ENCODE measurements at regions not wholly inside any gene's neighbourhood (a gene's known extent, or its start where the extent isn't known, plus 50 kb on each side); places are given as distances from the start of the nearest gene placed in this dataset.

- no peaks in the 10 kb centered on the region for H3K4me1 ChIP-seq (ENCODE audit: control insufficient read depth, insufficient read depth, low read length)
- H3K27me3 ChIP-seq (ENCODE audit: control insufficient read depth, insufficient read depth, low read length): no peaks in the 10 kb centered on the region
- no peaks in the 10 kb centered on the region for H3K36me3 ChIP-seq (ENCODE audit: control insufficient read depth, insufficient read depth, low read length)
These were observed 223.9 kb upstream of the KLF4 start for GRCh38 chr9:107713470-107713869.

GRCh38 chr9:107712390-107712789, 222.8 kb upstream of the KLF4 start:
- no peaks in the 10 kb centered on the region for H3K27me3 ChIP-seq (ENCODE audit: control insufficient read depth, insufficient read depth, low read length)
- H3K4me1 ChIP-seq (ENCODE audit: control insufficient read depth, insufficient read depth, low read length): no peaks in the 10 kb centered on the region
- H3K9ac ChIP-seq (ENCODE audit: low read depth, low read length): no peak overlapping the region
- no peak overlapping the region for H3K4me3 ChIP-seq (ENCODE audit: low read depth, low read length)
- no peaks in the 10 kb centered on the region for H3K36me3 ChIP-seq (ENCODE audit: control insufficient read depth, insufficient read depth, low read length)
- no peaks in the 10 kb centered on the region for H3K9me3 ChIP-seq (ENCODE audit: control insufficient read depth, insufficient read depth, low read length)

More at GRCh38 chr9:107713470-107713869, 223.9 kb upstream of the KLF4 start:
- Histone ChIP-seq H3K9ac (ENCODE audit: low read depth, low read length) (no peak overlapping the region), H3K9me3 (ENCODE audit: control insufficient read depth, insufficient read depth, low read length) (no peaks in the 10 kb centered on the region), H3K4me3 (ENCODE audit: low read depth, low read length) (no peak overlapping the region)

GRCh38 chr9:107711542-107711941, 222.0 kb upstream of the KLF4 start:
- Histone ChIP-seq H3K4me1 (ENCODE audit: control insufficient read depth, insufficient read depth, low read length) (no peaks in the 10 kb centered on the region), H3K4me3 (ENCODE audit: low read depth, low read length) (no peak overlapping the region), H3K9ac (ENCODE audit: low read depth, low read length) (no peak overlapping the region), H3K9me3 (ENCODE audit: control insufficient read depth, insufficient read depth, low read length) (no peaks in the 10 kb centered on the region), H3K36me3 (ENCODE audit: control insufficient read depth, insufficient read depth, low read length) (no peaks in the 10 kb centered on the region), H3K27me3 (ENCODE audit: control insufficient read depth, insufficient read depth, low read length) (no peaks in the 10 kb centered on the region)

- no peaks in the 10 kb centered on the region for H3K27me3 ChIP-seq (ENCODE audit: control insufficient read depth, insufficient read depth, low read length)
- no peaks in the 10 kb centered on the region for H3K9me3 ChIP-seq (ENCODE audit: control insufficient read depth, insufficient read depth, low read length)
- no peaks in the 10 kb centered on the region for H3K36me3 ChIP-seq (ENCODE audit: control insufficient read depth, insufficient read depth, low read length)
- H3K4me3 ChIP-seq (ENCODE audit: low read depth, low read length): no peak overlapping the region
- H3K9ac ChIP-seq (ENCODE audit: low read depth, low read length): no peak overlapping the region
- H3K4me1 ChIP-seq (ENCODE audit: control insufficient read depth, insufficient read depth, low read length): no peaks in the 10 kb centered on the region
These were observed 221.4 kb upstream of the KLF4 start for GRCh38 chr9:107710953-107711352.

- no peak overlapping the region for H3K4me3 ChIP-seq (ENCODE audit: low read depth, low read length)
- no peaks in the 10 kb centered on the region for H3K4me1 ChIP-seq (ENCODE audit: control insufficient read depth, insufficient read depth, low read length)
- H3K9ac ChIP-seq (ENCODE audit: low read depth, low read length): no peak overlapping the region
- H3K36me3 ChIP-seq (ENCODE audit: control insufficient read depth, insufficient read depth, low read length): no peaks in the 10 kb centered on the region
- no peaks in the 10 kb centered on the region for H3K27me3 ChIP-seq (ENCODE audit: control insufficient read depth, insufficient read depth, low read length)
- no peaks in the 10 kb centered on the region for H3K9me3 ChIP-seq (ENCODE audit: control insufficient read depth, insufficient read depth, low read length)
These were observed 221.0 kb upstream of the KLF4 start for GRCh38 chr9:107710546-107710945.

- Histone ChIP-seq H3K36me3 (ENCODE audit: control insufficient read depth, insufficient read depth, low read length) (no peaks in the 10 kb centered on the region), H3K27me3 (ENCODE audit: control insufficient read depth, insufficient read depth, low read length) (no peaks in the 10 kb centered on the region), H3K9ac (ENCODE audit: low read depth, low read length) (no peak overlapping the region), H3K4me1 (ENCODE audit: control insufficient read depth, insufficient read depth, low read length) (no peaks in the 10 kb centered on the region), H3K4me3 (ENCODE audit: low read depth, low read length) (no peak overlapping the region), H3K9me3 (ENCODE audit: control insufficient read depth, insufficient read depth, low read length) (no peaks in the 10 kb centered on the region)
These were observed 219.2 kb upstream of the KLF4 start for GRCh38 chr9:107708791-107709190.

- H3K9me3 ChIP-seq (ENCODE audit: control insufficient read depth, insufficient read depth, low read length): no peaks in the 10 kb centered on the region
- no peaks in the 10 kb centered on the region for H3K36me3 ChIP-seq (ENCODE audit: control insufficient read depth, insufficient read depth, low read length)
- no peak overlapping the region for H3K9ac ChIP-seq (ENCODE audit: low read depth, low read length)
- no peaks in the 10 kb centered on the region for H3K27me3 ChIP-seq (ENCODE audit: control insufficient read depth, insufficient read depth, low read length)
- no peak overlapping the region for H3K4me3 ChIP-seq (ENCODE audit: low read depth, low read length)
- no peaks in the 10 kb centered on the region for H3K4me1 ChIP-seq (ENCODE audit: control insufficient read depth, insufficient read depth, low read length)
These were observed 218.4 kb upstream of the KLF4 start for GRCh38 chr9:107707915-107708441.

- Histone ChIP-seq H3K27me3 (ENCODE audit: control insufficient read depth, insufficient read depth, low read length) (no peaks in the 10 kb centered on the region), H3K4me1 (ENCODE audit: control insufficient read depth, insufficient read depth, low read length) (no peaks in the 10 kb centered on the region), H3K9ac (ENCODE audit: low read depth, low read length) (no peak overlapping the region), H3K9me3 (ENCODE audit: control insufficient read depth, insufficient read depth, low read length) (no peaks in the 10 kb centered on the region), H3K36me3 (ENCODE audit: control insufficient read depth, insufficient read depth, low read length) (no peaks in the 10 kb centered on the region), H3K4me3 (ENCODE audit: low read depth, low read length) (no peak overlapping the region)
These were observed 217.9 kb upstream of the KLF4 start for GRCh38 chr9:107707428-107707837.

GRCh38 chr9:107706701-107707427, 217.3 kb upstream of the KLF4 start:
- Histone ChIP-seq H3K9ac (ENCODE audit: low read depth, low read length) (no peak overlapping the region), H3K4me1 (ENCODE audit: control insufficient read depth, insufficient read depth, low read length) (no peaks in the 10 kb centered on the region), H3K9me3 (ENCODE audit: control insufficient read depth, insufficient read depth, low read length) (no peaks in the 10 kb centered on the region), H3K36me3 (ENCODE audit: control insufficient read depth, insufficient read depth, low read length) (no peaks in the 10 kb centered on the region), H3K4me3 (ENCODE audit: low read depth, low read length) (no peak overlapping the region), H3K27me3 (ENCODE audit: control insufficient read depth, insufficient read depth, low read length) (no peaks in the 10 kb centered on the region)

- H3K27me3 ChIP-seq (ENCODE audit: control insufficient read depth, insufficient read depth, low read length): no peaks in the 10 kb centered on the region
These were observed 216.0 kb upstream of the KLF4 start for GRCh38 chr9:107705521-107705920.

GRCh38 chr9:107704774-107705173, 215.2 kb upstream of the KLF4 start:
- no peaks in the 10 kb centered on the region for H3K27me3 ChIP-seq (ENCODE audit: control insufficient read depth, insufficient read depth, low read length)
- no peaks in the 10 kb centered on the region for H3K36me3 ChIP-seq (ENCODE audit: control insufficient read depth, insufficient read depth, low read length)
- no peaks in the 10 kb centered on the region for H3K9me3 ChIP-seq (ENCODE audit: control insufficient read depth, insufficient read depth, low read length)
- no peak overlapping the region for H3K9ac ChIP-seq (ENCODE audit: low read depth, low read length)
- H3K4me3 ChIP-seq (ENCODE audit: low read depth, low read length): no peak overlapping the region
- no peaks in the 10 kb centered on the region for H3K4me1 ChIP-seq (ENCODE audit: control insufficient read depth, insufficient read depth, low read length)

More at GRCh38 chr9:107705521-107705920, 216.0 kb upstream of the KLF4 start:
- Histone ChIP-seq H3K9ac (ENCODE audit: low read depth, low read length) (no peak overlapping the region), H3K36me3 (ENCODE audit: control insufficient read depth, insufficient read depth, low read length) (no peaks in the 10 kb centered on the region), H3K4me1 (ENCODE audit: control insufficient read depth, insufficient read depth, low read length) (no peaks in the 10 kb centered on the region), H3K4me3 (ENCODE audit: low read depth, low read length) (no peak overlapping the region), H3K9me3 (ENCODE audit: control insufficient read depth, insufficient read depth, low read length) (no peaks in the 10 kb centered on the region)

- H3K27me3 ChIP-seq (ENCODE audit: control insufficient read depth, insufficient read depth, low read length): no peaks in the 10 kb centered on the region
These were observed 214.1 kb upstream of the KLF4 start for GRCh38 chr9:107703651-107704050.

More at GRCh38 chr9:107703651-107704050, 214.1 kb upstream of the KLF4 start:
- Histone ChIP-seq H3K36me3 (ENCODE audit: control insufficient read depth, insufficient read depth, low read length) (no peaks in the 10 kb centered on the region), H3K9ac (ENCODE audit: low read depth, low read length) (no peak overlapping the region), H3K9me3 (ENCODE audit: control insufficient read depth, insufficient read depth, low read length) (no peaks in the 10 kb centered on the region), H3K4me1 (ENCODE audit: control insufficient read depth, insufficient read depth, low read length) (no peaks in the 10 kb centered on the region), H3K4me3 (ENCODE audit: low read depth, low read length) (no peak overlapping the region)

Data from iPS-15b (cell line).